Omental fat pad (tissue), 3 donors: ENCODE measurements at regions not wholly inside any gene's neighbourhood (a gene's known extent, or its start where the extent isn't known, plus 50 kb on each side); places are given as distances from the start of the nearest gene placed in this dataset.

Experiments
- ATAC-seq: fragments of 150-250 bp; one replicate; pipeline ENCODE4 v1.9.1; 2016; ENCODE audit warnings: mild to moderate bottlenecking, moderate library complexity; ENCODE audit not compliant: low FRiP score
- DNase-seq: peaks from one replicate; pipeline ENCODE4 v3.0.0-alpha.2; 2019; ENCODE audit warnings: low spot score
- TF ChIP-seq, protein P1 (sequence below), 3 donors: fragments of 450-650 bp; IDR thresholded peaks; one replicate each; pipeline ENCODE4 v1.5.1; 2016 to 2017; ENCODE audit warnings: antibody characterized with exemption in 3 of 3, mild to moderate bottlenecking in 3 of 3, moderate library complexity in 2 of 3

DNA sequence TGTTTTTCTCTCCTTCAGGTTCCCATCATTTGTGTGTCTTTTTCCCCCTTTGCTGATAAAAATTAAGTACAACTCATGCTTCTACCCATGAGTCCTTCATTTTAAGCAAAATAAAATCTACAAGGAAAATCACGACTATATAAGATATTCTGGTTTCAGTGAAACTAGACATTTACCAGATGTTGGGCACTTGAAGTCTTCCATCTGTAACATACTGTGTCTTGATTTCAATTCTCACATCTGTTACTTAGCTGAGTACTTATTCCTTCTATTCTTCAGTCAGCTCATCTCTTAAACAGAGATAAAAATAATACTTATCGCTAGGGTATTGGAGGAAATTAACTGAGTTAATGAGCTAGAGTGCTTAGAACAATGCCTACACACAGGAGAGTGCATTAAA is 893.0 kb upstream of the SOX9 start:
- DNase-seq = no peak
- TF ChIP-seq, protein P1, sequence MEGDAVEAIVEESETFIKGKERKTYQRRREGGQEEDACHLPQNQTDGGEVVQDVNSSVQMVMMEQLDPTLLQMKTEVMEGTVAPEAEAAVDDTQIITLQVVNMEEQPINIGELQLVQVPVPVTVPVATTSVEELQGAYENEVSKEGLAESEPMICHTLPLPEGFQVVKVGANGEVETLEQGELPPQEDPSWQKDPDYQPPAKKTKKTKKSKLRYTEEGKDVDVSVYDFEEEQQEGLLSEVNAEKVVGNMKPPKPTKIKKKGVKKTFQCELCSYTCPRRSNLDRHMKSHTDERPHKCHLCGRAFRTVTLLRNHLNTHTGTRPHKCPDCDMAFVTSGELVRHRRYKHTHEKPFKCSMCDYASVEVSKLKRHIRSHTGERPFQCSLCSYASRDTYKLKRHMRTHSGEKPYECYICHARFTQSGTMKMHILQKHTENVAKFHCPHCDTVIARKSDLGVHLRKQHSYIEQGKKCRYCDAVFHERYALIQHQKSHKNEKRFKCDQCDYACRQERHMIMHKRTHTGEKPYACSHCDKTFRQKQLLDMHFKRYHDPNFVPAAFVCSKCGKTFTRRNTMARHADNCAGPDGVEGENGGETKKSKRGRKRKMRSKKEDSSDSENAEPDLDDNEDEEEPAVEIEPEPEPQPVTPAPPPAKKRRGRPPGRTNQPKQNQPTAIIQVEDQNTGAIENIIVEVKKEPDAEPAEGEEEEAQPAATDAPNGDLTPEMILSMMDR (IDR thresholded peaks at IDR 0.05) = no peak
- ATAC-seq = no peak

DNA sequence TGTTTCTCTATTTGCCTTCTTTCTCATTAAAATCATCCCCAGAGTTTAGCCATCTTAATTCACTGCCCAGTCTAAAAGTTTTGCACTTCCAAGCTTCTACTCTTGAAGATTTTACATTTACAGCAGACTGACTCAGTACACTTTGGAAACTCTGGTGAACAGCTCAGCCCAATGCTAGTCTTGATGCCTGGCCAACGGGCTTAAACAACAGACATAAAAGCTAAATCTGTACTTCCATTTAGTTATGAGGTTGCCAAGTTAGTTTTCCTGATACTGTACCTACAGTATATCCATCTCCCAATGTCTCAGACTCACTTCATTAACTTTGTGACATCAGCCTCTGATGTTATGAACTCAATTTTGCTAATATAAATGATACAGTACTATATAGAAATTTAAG is 891.8 kb upstream of the SOX9 start:
- ATAC-seq = no peak
- DNase-seq = no peak
- TF ChIP-seq, protein P1 (IDR thresholded peaks at IDR 0.05) = no peak

DNA sequence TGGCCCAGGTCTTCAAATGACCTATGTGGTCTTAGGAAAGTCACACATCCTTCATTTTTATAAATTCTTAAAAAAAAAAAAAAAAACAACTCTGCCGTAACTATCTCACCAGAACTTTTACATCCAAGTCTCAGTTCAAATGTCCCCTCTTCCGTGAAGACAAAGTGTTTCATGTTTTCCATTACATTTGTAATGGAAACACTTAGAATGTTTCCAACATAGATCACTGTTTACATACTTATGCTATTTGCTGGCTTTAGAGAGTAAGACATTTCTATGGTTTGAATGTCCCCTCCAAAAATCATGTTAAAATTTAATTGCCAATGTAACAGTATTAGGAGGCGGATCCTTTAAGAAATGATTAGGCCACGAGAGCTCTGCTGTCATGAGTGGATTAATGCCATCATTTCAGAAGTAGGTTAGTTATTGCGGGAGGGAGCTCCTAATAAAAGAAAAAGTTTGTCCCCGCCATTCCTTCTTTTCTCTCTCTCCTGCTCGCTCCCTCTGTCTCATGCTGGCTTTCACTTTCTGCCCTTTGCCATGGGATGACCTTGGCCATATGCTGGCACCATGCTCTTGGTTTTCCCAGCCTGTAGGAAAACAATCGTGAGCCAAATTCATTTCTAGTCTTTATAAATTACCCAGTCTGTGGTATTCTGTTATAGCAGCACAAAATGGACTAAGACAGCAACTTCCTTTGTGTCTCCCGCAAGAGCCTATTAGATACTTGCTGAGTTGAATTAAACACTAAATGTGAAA is 887.8 kb upstream of the SOX9 start:
- no peak for DNase-seq
- TF ChIP-seq, protein P1 (IDR thresholded peaks at IDR 0.05) = no peak
- no peak for ATAC-seq

DNA sequence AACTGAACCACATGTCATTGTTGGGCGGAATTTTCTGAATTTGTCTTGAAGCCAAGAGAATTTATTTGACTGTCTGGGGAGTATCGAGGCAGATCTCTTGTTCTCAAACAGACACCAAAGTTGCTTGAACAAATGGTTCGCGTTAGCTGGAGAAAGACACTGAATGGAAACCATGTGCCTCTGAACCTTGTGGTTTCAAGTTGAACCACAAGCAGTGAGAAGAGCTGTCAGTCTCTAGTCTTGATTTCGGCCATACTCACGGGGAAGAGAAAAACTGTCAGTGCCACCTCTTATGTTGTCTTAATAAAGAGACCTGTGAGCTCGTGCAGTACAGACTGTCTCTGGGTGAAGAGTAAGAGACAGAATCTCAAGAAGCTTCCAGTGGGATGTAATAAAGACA is 886.5 kb upstream of the SOX9 start:
- DNase-seq (no peak), ATAC-seq (no peak)
- TF ChIP-seq, protein P1 (IDR thresholded peaks at IDR 0.05) = no peak

DNA sequence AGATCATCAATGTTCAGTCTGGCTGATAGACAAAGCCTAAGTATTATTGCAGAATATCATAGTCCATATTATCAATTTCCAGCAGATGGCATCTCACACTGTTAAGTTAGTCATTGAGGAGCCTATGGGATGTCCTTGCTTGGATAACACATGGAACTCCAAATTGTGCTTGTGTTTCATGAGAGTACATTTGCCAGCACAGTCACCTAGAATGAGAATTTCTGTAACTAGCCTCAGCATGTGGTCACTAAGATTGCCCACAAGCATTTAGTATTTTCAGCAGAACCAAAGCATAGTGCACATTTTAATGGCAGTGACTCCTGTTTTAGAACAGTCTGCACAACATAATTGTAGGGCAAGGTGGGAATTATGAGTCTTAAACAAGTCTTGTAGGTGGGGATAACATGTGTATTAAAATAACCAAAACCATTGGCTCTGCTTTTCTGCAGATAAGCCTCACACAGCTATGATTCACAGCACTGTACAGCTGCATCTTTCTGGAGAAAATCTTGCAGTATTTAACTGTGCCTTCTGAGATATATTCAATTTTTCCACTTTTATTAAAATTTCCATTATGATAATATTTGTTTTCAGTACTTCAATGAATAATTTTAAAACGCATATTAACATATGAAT is 882.8 kb upstream of the SOX9 start:
- ATAC-seq (no peak), DNase-seq (no peak)
- TF ChIP-seq, protein P1 (IDR thresholded peaks at IDR 0.05) = no peak

DNA sequence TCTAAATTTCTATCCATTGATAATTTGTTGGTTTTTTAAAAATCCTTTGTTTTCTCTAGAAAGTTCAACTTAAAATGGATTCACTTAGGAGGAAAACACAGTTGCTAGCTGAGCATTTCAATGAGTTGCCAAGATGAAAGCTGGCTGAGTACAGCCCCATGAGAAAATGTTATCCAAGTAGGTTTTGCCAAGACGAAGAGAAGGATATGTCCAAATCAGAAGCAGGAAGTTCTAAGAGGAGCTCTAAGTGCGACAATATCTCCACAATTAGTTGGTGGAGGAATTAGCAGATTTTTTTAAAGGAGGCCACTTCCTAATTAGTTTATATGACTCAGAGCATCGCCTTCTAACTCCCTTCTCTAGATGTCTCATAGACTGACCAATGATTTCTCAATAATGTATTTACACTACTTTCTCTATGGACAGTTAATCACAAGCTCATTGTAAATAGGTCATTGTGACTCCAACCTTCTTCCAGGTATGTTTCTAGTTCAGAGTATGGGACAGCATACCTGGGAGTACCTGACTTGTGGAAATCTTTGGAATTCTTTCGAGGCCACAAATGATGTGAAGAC is 873.3 kb upstream of the SOX9 start:
- TF ChIP-seq, protein P1 (IDR thresholded peaks at IDR 0.05) = no peak
- ATAC-seq (no peak), DNase-seq (no peak)
